Activated CD4-positive, alpha-beta T cell treated with anti-CD3 and anti-CD28 coated beads, Interleukin-2, Interleukin-6, amounts not matched to agents 100 ng/mL and 50 ng/mL, durations not matched to agents 16 hours and 8 hours (primary cell): ENCODE measurements at regions not wholly inside any gene's neighbourhood (a gene's known extent, or its start where the extent isn't known, plus 50 kb on each side); places are given as distances from the start of the nearest gene placed in this dataset.

Source experiments
- DNase-seq: peaks from one replicate; pipeline ENCODE4 v3.0.0-alpha.2; 2020

- DNase-seq = peak; percentile 4
Observed at GRCh38 chr2:48145845-48146452, 168.5 kb upstream of the FOXN2 start.

- DNase-seq = no peak
Observed at GRCh38 chr2:48146552-48146951, 167.9 kb upstream of the FOXN2 start.

DNA sequence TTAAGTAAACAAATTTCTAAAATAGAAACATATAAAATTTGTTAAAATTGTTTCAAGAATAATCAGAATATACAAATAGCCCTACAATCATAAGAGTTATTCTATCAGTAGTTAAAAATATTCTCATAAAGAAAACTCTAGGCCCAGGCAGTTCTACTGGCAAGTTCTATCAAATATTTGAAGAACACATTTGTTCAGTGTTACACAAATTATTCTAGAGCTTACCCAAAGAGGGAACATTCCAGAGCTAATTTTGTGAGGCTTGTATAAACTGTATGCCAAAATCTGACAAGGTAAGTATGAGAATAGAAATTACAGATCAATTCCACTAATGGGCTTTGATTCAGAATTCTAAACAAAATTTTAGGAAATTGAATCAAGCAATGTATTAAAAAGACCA is 166.8 kb upstream of the FOXN2 start:
- DNase-seq = no peak

DNA sequence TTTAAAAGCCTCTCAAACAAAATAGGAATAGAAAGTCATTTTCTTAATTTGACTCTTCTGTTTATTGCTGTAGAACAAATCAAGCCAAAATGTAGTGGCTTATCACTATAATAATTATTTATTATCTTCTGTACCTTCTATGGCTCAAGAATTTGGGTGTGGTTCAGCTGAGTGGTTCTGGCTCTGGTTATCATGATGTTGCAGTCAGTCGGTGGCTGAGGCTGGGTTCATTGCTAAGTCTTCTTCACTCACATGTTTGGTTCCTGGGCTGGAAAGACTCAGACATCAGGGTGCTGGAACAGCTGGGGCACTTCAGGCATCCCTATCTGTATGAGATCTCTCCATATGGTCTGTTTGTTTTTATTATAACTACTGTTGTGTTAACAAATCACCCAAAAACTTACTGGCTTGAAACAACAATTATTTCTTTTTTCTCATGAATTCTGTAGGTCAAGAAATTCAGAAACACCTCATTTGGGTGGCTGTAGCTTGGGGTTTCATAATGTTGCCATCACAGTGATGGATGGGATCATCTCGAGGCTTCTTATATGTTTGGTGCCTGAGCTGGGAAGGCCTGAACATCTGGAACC is 165.5 kb upstream of the FOXN2 start:
- no peak for DNase-seq

GRCh38 chr2:48157150-48157549 is 157.3 kb upstream of the FOXN2 start:
- DNase-seq = no peak

DNA sequence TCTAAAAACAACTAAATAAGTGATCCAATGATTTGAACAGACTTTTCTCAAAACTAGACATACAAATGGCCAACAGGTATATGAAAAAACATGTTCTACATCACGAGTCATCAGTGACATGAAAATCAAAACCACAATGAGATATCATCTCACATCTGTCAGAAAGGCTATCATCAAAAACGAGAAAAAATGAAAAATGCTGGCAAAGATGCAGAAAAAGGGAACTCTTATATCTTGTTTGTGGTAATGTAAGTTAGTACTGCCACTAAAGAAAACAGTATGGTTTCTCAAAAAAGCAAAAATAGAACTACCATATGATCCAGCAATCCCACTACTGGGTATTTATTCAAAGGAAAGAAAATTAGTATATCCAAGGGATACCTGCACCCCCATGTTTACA is 152.9 kb upstream of the FOXN2 start:
- no peak for DNase-seq

GRCh38 chr2:48162742-48163141 is 151.7 kb upstream of the FOXN2 start:
- DNase-seq = no peak

DNA sequence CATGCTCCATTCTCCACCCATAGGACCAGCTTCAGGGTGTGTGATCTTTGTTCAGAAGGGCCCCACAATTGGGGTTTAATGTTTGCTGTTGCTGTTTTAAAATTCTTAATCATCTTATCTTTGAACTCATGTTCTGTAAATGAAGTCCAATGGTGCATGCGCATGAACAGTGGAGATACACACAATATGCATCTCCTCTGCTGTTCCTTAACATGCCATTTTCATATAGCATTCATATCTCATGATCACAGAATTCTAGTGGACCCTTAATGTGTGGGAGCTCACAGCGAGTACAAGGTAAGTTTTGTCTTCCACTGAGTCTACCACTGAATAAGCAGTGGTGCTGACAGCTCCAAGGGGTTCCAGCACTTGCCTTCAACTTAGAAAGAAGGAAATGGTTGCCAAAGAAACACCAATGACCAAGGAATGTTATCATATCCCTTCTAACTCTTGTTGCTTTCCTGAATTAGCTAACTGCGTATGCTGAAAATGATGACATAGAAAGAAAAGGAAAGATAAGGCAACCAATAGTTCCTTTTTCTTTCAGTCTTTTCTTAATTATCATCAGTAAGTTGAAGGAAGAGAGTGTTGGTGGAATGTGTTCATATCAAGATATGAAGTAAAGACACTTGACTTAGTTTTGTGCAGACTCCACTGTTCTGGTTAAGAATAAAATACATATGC is 149.3 kb upstream of the FOXN2 start:
- no peak for DNase-seq

GRCh38 chr2:48169141-48169592 is 145.3 kb upstream of the FOXN2 start:
- DNase-seq = no peak

DNA sequence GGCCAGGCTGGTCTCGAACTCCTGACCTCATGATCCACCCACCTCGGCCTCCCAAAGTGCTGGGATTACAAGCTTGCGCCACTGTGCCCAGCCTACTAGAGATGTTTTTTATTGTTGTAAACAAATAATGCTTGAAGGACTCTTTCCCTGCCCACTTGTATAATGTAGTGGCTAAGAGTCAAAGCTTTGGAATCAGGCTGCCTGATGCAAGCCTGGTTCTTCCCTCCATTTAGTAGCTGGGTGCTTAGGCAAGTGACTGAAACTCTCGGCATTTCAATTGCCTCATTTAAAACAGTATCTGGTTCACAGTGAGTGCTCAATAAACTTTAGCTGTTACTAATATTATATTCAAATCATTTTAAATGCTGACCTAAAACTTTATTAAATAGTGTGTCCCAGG is 144.2 kb upstream of the FOXN2 start:
- no peak for DNase-seq

DNA sequence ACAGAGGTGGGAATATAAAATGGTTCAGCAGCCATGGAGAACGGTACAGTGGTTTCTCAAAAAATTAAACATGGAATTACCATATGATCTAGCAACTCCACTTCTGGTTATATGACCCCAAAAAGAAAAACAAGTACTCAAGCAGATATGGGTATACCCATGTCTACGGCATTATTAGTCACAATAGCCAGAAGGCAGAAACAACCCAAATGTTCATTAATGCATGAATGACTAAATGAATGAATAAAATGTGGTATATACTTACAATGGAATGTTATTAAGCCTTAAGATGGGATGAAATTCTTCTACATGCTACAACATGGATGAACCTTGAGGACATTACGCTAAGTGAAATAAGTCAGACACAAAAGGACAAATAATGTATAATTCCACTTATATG is 141.3 kb upstream of the FOXN2 start:
- no peak for DNase-seq

DNA sequence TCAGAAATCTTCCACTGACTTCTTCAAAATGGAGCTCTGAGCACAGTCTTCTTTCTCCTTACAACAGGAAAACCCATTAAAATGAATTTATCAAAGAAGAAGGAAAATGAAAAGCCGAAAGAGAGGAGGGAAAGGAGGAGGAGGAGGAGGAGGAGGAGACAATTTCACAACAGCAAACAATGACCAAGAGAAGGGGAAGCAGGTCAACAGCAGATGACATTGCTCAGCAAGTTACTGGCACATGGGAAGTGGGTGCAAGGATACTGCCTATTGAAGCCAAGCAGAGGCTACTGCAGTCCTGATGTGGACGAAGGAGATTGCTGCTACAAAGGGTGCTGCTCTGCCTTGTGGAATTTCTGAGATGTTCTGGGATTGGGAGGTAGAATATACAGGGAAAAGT is 140.0 kb upstream of the FOXN2 start:
- no peak for DNase-seq

DNA sequence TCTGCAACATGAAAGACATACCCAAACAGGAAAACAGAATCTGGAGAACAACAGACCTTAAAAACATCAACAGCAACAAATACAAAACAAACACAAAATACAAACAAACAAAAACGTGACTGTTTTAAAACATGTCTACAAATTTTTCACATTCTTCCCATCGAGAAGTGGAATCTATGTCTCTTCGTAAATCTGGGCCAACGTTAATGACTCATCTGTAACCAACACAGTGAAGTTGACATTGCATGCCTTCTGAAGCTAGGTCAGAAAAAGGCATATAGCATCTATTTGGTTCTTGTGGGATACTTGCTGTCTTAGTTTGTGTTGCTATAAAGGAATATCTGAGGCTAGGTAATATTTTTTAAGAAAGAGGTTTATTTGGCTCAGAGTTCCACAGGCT is 139.2 kb upstream of the FOXN2 start:
- DNase-seq = no peak

GRCh38 chr2:48175656-48176055 is 138.8 kb upstream of the FOXN2 start:
- no peak for DNase-seq

GRCh38 chr2:48176876-48177275 is 137.6 kb upstream of the FOXN2 start:
- DNase-seq = no peak

DNA sequence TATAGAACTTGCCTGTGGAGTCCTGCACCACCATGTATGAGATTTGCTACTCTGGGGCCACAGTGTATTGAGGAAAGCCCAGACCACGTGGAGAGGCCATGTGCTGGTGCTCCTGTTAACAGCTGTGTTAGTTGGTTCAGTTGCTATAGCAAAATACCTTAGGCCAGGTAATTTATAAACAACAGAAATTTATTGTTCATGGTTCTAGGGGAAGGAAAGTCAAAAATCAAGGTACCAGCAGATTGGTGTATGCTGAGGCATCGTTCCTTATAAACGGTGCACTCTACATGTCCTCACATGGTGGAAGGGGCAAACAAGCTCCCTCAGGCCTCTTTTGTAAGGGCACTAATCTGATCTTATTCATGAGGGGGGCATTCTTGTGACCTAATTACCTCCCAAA is 135.9 kb upstream of the FOXN2 start:
- DNase-seq = no peak

GRCh38 chr2:48180557-48180956 is 133.9 kb upstream of the FOXN2 start:
- DNase-seq = no peak

- no peak for DNase-seq
Observed at GRCh38 chr2:48183276-48183675, 131.2 kb upstream of the FOXN2 start.

DNA sequence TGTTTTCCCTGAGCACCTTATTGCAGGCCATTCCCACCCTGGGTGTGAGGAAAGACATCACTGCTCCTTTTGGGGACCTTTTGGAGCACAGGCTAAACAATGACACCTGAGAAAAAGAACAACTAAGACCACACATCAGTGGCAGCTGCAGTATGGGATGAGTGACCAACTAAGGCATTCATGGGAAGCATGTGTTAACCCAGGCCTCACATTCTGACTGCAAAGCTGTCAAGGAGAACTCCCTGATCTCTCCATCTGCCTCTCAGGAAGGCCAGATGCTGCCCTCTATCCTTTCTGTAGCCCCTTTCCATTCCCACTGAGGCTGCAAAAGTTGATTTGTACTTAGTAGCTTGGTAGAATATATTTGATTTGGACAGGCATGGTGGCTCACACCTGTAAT is 130.5 kb upstream of the FOXN2 start:
- no peak for DNase-seq

DNA sequence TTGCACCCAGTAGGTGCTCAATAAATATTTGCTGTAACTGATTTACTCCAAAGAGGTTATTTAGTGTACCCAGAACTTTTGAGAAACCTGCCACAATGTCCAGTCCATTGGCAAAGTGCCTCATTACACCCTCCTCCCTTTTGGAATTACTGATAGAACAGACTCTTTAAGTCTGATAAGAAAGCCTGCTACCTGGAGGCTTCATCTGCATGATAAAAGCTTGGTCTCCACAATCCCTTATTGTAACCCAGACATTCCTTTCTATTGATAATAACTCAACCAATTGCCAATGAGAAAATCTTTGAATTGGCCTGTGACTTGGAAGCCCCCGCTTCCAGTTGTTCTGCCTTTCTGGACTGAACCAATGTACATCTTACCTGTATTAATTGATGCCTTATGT is 127.0 kb upstream of the FOXN2 start:
- DNase-seq = no peak

DNA sequence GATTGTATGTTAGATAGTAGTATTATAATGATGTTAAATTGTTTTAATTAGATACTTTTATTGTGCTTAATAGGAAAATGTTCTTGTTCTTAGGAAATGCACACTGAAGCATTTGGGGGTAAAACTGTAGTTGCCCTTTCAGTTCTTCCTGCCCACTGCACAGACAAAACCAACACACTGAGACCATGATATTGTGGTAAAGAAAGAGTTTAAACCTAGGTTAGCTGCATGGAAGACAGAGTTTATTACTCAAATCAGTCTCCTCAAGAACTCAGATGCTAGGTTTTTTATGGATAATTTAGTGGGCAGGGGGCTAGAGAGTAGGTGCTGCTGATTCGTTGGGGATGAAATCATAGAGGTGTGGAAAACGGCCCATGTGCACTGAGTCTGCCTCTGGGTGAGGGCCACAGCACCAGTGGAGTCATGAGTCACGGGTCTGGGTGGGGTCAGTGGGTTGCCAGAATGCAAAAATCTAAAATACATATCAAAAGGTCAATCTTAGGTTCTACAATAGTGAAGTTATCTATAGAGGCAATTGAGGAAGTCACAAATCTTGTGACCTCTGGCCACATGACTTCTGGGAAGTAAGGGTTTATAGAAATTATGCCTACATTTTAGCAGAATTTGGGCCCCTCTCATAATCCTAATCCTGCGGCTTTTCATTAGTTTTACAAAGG is 124.8 kb upstream of the FOXN2 start:
- no peak for DNase-seq

DNA sequence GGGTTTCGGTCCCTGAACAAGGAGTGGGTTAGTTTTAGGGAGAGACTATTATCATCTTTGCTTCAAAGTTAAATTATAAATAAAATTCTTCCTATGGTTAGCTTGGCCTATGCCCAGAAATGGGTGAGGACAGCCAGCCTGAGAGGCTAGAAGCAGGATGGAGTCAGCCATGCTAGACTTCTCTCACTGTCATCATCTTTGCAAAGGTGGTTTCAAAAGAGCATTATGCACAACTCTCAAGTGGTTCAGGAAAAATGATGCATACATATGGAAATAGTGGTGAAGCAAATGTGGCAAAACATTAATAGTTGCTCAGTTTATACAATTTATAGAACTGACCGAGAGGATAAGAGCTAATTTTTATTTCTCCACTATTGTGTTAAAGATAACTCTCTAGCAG is 124.3 kb upstream of the FOXN2 start:
- DNase-seq = no peak

GRCh38 chr2:48194641-48195040 is 119.8 kb upstream of the FOXN2 start:
- no peak for DNase-seq

GRCh38 chr2:48195169-48195568 is 119.3 kb upstream of the FOXN2 start:
- no peak for DNase-seq
